Bronchial epithelial cell (primary cell): ENCODE measurements at regions not wholly inside any gene's neighbourhood (a gene's known extent, or its start where the extent isn't known, plus 50 kb on each side); places are given as distances from the start of the nearest gene placed in this dataset.

Experiments
- DNase-seq: peaks from one replicate; pipeline ENCODE4 v3.0.0-alpha.2; 2010; ENCODE audit warnings: low read depth
- FAIRE-seq: peaks from 2 replicates; lab custom pipeline; 2011; peaks lifted over from hg19 to GRCh38; lab: Jason Lieb, UNC
- H3K27me3 ChIP-seq: 2 replicates; pipeline ENCODE4 v1.5.1; 2011; ENCODE audit warnings: low read length; ENCODE audit not compliant: control insufficient read depth, insufficient read depth
- H3K36me3 ChIP-seq: 2 replicates; pipeline ENCODE4 v1.5.1; 2011; ENCODE audit warnings: low read length; ENCODE audit not compliant: control insufficient read depth, insufficient read depth
- H3K4me3 ChIP-seq: 2 replicates; pipeline ENCODE4 v1.5.1; 2011; ENCODE audit warnings: mild to moderate bottlenecking, low read depth, low read length, control low read depth
- CTCF ChIP-seq: IDR thresholded peaks from 2 replicates; pipeline ENCODE4 v1.5.1; 2011; ENCODE audit warnings: mild to moderate bottlenecking, moderate library complexity, low read length, control low read depth, inconsistent platforms; ENCODE audit not compliant: insufficient read depth, severe bottlenecking

- no peak for TF ChIP-seq CTCF
- no peaks in the 10 kb centered on the region for H3K27me3 ChIP-seq
- no peaks in the 10 kb centered on the region for H3K36me3 ChIP-seq
- DNase-seq: no peak
- FAIRE-seq: no peak
- no peak overlapping the region for H3K4me3 ChIP-seq
Observed at GRCh38 chr20:50287512-50287911, 96.9 kb downstream of the CEBPB start.

- FAIRE-seq (no peak), DNase-seq (no peak)
- Histone ChIP-seq H3K36me3 (no peaks in the 10 kb centered on the region), H3K4me3 (no peak overlapping the region), H3K27me3 (no peaks in the 10 kb centered on the region)
- no peak for TF ChIP-seq CTCF
Observed at GRCh38 chr20:50288128-50288623, 97.5 kb downstream of the CEBPB start.

GRCh38 chr20:50289581-50289980, 99.0 kb downstream of the CEBPB start:
- Histone ChIP-seq H3K27me3 (no peaks in the 10 kb centered on the region), H3K4me3 (no peak overlapping the region), H3K36me3 (no peaks in the 10 kb centered on the region)
- no peak for TF ChIP-seq CTCF
- DNase-seq (no peak), FAIRE-seq (no peak)

GRCh38 chr20:50290112-50290511, 99.5 kb downstream of the CEBPB start:
- Histone ChIP-seq H3K27me3 (no peaks in the 10 kb centered on the region), H3K4me3 (no peak overlapping the region), H3K36me3 (no peaks in the 10 kb centered on the region)
- no peak for TF ChIP-seq CTCF
- no peak for DNase-seq
- FAIRE-seq: no peak

- no peaks in the 10 kb centered on the region for H3K36me3 ChIP-seq
- no peak overlapping the region for H3K4me3 ChIP-seq
- no peak for TF ChIP-seq CTCF
- no peaks in the 10 kb centered on the region for H3K27me3 ChIP-seq
- DNase-seq (no peak), FAIRE-seq (no peak)
Observed at GRCh38 chr20:50290808-50291207, 100.2 kb downstream of the CEBPB start.
